ENCODE measurements at regions not wholly inside any gene's neighbourhood (a gene's known extent, or its start where the extent isn't known, plus 50 kb on each side); places are given as distances from the start of the nearest gene placed in this dataset.

DNA sequence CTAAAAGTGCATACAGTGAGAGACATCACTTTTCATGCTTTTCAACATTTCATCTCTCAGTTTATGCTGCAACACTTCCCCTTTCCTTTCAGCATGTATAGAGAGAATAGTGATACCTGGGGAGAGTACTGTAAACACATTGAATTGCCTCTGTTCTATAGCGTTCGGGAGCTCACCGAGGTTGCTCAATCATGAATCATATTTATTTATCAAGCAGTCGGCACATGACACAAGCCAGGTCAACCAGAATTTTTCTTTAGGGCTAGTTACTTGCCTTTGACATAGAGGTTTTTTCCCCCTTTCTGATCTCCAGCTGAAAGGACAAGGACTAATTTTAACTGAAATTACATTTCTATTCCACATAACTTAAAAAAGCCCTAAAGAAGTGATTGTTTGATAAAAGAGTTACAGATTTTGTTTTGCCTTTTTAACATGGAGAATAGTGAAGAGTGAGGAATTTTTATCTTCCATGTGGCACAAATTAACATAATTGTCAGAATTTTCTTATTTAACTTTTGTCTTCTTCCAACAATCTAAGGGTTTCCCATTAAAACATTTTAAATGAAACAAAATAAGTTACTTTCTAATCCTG lies 690.9 kb upstream of the TMEFF2 start:
- TF ChIP-seq, protein P1, sequence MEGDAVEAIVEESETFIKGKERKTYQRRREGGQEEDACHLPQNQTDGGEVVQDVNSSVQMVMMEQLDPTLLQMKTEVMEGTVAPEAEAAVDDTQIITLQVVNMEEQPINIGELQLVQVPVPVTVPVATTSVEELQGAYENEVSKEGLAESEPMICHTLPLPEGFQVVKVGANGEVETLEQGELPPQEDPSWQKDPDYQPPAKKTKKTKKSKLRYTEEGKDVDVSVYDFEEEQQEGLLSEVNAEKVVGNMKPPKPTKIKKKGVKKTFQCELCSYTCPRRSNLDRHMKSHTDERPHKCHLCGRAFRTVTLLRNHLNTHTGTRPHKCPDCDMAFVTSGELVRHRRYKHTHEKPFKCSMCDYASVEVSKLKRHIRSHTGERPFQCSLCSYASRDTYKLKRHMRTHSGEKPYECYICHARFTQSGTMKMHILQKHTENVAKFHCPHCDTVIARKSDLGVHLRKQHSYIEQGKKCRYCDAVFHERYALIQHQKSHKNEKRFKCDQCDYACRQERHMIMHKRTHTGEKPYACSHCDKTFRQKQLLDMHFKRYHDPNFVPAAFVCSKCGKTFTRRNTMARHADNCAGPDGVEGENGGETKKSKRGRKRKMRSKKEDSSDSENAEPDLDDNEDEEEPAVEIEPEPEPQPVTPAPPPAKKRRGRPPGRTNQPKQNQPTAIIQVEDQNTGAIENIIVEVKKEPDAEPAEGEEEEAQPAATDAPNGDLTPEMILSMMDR (IDR thresholded peaks at IDR 0.05), result no peak
- no peak for TF ChIP-seq SIN3A (IDR thresholded peaks at IDR 0.05; ENCODE audit: borderline replicate concordance, low read depth, low read length)
- TF ChIP-seq ELF1 (IDR thresholded peaks at IDR 0.05), result no peak
- peak in 1 of 2 experiments; percentile 49; a peak in 1 of 4 replicates for TF ChIP-seq EP300 (IDR thresholded peaks at IDR 0.05; ENCODE audit: borderline replicate concordance in 1 of 2, low read depth in 1 of 2, low read length in 1 of 2)
- TF ChIP-seq POLR2AphosphoS5 (IDR thresholded peaks at IDR 0.05; ENCODE audit: low read depth, low read length), result no peak
- TF ChIP-seq MXI1 (IDR thresholded peaks at IDR 0.05; ENCODE audit: low read depth, low read length), result no peak
- TF ChIP-seq YY1 (IDR thresholded peaks at IDR 0.05; ENCODE audit: low read depth), result no peak
- TF ChIP-seq, protein P2, sequence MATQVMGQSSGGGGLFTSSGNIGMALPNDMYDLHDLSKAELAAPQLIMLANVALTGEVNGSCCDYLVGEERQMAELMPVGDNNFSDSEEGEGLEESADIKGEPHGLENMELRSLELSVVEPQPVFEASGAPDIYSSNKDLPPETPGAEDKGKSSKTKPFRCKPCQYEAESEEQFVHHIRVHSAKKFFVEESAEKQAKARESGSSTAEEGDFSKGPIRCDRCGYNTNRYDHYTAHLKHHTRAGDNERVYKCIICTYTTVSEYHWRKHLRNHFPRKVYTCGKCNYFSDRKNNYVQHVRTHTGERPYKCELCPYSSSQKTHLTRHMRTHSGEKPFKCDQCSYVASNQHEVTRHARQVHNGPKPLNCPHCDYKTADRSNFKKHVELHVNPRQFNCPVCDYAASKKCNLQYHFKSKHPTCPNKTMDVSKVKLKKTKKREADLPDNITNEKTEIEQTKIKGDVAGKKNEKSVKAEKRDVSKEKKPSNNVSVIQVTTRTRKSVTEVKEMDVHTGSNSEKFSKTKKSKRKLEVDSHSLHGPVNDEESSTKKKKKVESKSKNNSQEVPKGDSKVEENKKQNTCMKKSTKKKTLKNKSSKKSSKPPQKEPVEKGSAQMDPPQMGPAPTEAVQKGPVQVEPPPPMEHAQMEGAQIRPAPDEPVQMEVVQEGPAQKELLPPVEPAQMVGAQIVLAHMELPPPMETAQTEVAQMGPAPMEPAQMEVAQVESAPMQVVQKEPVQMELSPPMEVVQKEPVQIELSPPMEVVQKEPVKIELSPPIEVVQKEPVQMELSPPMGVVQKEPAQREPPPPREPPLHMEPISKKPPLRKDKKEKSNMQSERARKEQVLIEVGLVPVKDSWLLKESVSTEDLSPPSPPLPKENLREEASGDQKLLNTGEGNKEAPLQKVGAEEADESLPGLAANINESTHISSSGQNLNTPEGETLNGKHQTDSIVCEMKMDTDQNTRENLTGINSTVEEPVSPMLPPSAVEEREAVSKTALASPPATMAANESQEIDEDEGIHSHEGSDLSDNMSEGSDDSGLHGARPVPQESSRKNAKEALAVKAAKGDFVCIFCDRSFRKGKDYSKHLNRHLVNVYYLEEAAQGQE (IDR thresholded peaks at IDR 0.05; ENCODE audit: low read depth, low read length), result no peak
- no peak for TF ChIP-seq EZH2phosphoT487 (IDR thresholded peaks at IDR 0.05; ENCODE audit: borderline replicate concordance, low read depth)
- no peak for TF ChIP-seq USF1 (IDR thresholded peaks at IDR 0.05; ENCODE audit: borderline replicate concordance, low read depth)
- no peak for TF ChIP-seq TAF1 (IDR thresholded peaks at IDR 0.05; ENCODE audit: borderline replicate concordance, low read depth, low read length)
- no peak for TF ChIP-seq MAX (IDR thresholded peaks at IDR 0.05; ENCODE audit: low read depth)
- no peak for TF ChIP-seq RCOR1 (IDR thresholded peaks at IDR 0.05; ENCODE audit: low read length)
- peak; percentile 65 for TF ChIP-seq GATA2 (CRISPR knock-in tag; IDR thresholded peaks at IDR 0.05)
